ENCODE measurements at regions not wholly inside any gene's neighbourhood (a gene's known extent, or its start where the extent isn't known, plus 50 kb on each side); places are given as distances from the start of the nearest gene placed in this dataset.

DNA sequence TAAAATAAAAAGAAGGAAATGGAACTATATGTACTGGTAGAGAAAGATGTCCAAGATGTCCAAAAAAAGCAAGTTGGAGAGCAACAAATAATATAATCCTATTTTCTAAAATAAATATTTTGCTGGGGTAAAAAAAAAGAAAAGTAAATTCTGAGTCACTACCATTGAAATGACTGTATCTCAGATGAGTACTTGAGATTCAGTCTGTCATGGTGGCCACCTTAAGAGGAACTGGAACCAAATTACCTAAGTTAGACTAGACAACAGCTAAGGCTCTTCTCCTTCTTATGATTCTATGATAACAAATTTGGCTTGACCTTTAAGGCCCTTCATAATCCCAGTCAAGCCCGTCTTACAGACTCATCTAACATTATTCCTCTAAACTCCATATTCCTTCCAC, 270.6 kb upstream of the HES1 start:
- Histone ChIP-seq H3K27ac (ENCODE audit: control insufficient read depth, insufficient read depth, low read length) (no peak overlapping the region), H3K9me3 (ENCODE audit: control insufficient read depth, low read depth, low read length) (no peaks in the 10 kb centered on the region), H3K9me1 (ENCODE audit: control insufficient read depth, extremely low read depth, insufficient read depth, low read length) (no peaks in the 10 kb centered on the region), H3K36me3 (ENCODE audit: control insufficient read depth in 2 of 2, extremely low read depth in 1 of 2, insufficient read depth in 2 of 2, low read length in 2 of 2) (no peaks in the 10 kb centered on the region), H3K4me2 (ENCODE audit: control insufficient read depth, extremely low read depth, insufficient read depth, low read depth, low read length) (no peak overlapping the region), H3K27me3 (ENCODE audit: control insufficient read depth, extremely low read depth, insufficient read depth, low read length) (no peaks in the 10 kb centered on the region), H4K20me1 (ENCODE audit: control insufficient read depth, extremely low read depth, insufficient read depth, low read length) (no peaks in the 10 kb centered on the region), H3K4me1 (ENCODE audit: control insufficient read depth, extremely low read depth, insufficient read depth, low read length) (peaks cover 26% of the 10 kb centered on the region), H3K4me3 (ENCODE audit: control insufficient read depth in 2 of 3, extremely low read depth in 1 of 3, insufficient read depth in 2 of 3, low read depth in 1 of 3, low read length in 3 of 3) (no peak overlapping the region), H2AFZ (ENCODE audit: control insufficient read depth, low read length) (no peak overlapping the region), H3K79me2 (ENCODE audit: control insufficient read depth, insufficient read depth, low read length) (no peaks in the 10 kb centered on the region), H3K9ac (ENCODE audit: control insufficient read depth, extremely low read depth, insufficient read depth, low read length) (no peak overlapping the region)
- dilution Hi-C loops (cut with MboI; ENCODE audit: extremely low pct_ligation_motif_present, low sequenced_read_pairs), result no loop called here
- DNase-seq (ENCODE audit: low read depth, low spot score) (no peak), FAIRE-seq (no peak)
- no peak for TF ChIP-seq EZH2 (IDR thresholded peaks at IDR 0.05; ENCODE audit: low read length)
- TF ChIP-seq, protein P1, sequence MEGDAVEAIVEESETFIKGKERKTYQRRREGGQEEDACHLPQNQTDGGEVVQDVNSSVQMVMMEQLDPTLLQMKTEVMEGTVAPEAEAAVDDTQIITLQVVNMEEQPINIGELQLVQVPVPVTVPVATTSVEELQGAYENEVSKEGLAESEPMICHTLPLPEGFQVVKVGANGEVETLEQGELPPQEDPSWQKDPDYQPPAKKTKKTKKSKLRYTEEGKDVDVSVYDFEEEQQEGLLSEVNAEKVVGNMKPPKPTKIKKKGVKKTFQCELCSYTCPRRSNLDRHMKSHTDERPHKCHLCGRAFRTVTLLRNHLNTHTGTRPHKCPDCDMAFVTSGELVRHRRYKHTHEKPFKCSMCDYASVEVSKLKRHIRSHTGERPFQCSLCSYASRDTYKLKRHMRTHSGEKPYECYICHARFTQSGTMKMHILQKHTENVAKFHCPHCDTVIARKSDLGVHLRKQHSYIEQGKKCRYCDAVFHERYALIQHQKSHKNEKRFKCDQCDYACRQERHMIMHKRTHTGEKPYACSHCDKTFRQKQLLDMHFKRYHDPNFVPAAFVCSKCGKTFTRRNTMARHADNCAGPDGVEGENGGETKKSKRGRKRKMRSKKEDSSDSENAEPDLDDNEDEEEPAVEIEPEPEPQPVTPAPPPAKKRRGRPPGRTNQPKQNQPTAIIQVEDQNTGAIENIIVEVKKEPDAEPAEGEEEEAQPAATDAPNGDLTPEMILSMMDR (optimal IDR thresholded peaks at IDR 0.05 in 1 of 3, IDR thresholded peaks at IDR 0.05 in 1 of 3, conservative IDR thresholded peaks at IDR 0.05 in 1 of 3; ENCODE audit: extremely low read depth in 1 of 3, insufficient read depth in 2 of 3, low read length in 3 of 3), result no peak

DNA sequence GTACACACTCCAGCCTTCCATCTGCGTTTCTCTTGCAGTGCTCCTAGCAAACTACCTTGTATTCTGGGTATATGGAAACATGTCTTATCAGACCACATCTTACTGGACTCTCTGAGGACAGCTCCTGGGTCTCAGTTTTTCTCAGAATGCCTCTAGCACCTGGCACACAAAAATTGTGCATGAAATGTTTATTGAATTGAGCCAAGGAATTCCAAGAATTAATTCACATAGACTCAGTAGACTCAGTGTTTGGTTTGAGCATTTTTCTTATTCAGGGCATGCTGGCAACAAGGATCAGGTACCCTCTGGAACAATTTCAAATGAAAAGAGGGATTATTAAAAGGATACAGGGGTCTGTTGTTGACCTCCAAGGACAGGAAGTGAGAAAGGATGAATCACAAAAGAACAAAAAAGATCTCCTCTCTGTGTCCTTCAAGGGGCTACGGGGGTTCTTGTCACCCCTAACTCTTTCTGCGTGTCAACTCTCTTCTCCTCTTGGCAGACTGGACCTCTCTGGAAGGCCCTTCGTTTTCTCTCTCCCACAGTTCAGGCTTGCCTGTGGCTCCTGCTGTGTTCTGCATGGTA, 270.0 kb upstream of the HES1 start:
- H3K36me3 ChIP-seq (ENCODE audit: control insufficient read depth in 2 of 2, extremely low read depth in 1 of 2, insufficient read depth in 2 of 2, low read length in 2 of 2), result no peaks in the 10 kb centered on the region
- no peak for TF ChIP-seq EZH2 (IDR thresholded peaks at IDR 0.05; ENCODE audit: low read length)
- TF ChIP-seq, protein P1 (optimal IDR thresholded peaks at IDR 0.05 in 1 of 3, IDR thresholded peaks at IDR 0.05 in 1 of 3, conservative IDR thresholded peaks at IDR 0.05 in 1 of 3; ENCODE audit: extremely low read depth in 1 of 3, insufficient read depth in 2 of 3, low read length in 3 of 3), result no peak
- no peak for FAIRE-seq
- no peak overlapping the region for H3K4me2 ChIP-seq (ENCODE audit: control insufficient read depth, extremely low read depth, insufficient read depth, low read depth, low read length)
- no peak overlapping the region for H3K9ac ChIP-seq (ENCODE audit: control insufficient read depth, extremely low read depth, insufficient read depth, low read length)
- H4K20me1 ChIP-seq (ENCODE audit: control insufficient read depth, extremely low read depth, insufficient read depth, low read length), result no peaks in the 10 kb centered on the region
- H3K4me1 ChIP-seq (ENCODE audit: control insufficient read depth, extremely low read depth, insufficient read depth, low read length), result peaks cover 33% of the 10 kb centered on the region
- H3K9me3 ChIP-seq (ENCODE audit: control insufficient read depth, low read depth, low read length), result no peaks in the 10 kb centered on the region
- no peaks in the 10 kb centered on the region for H3K9me1 ChIP-seq (ENCODE audit: control insufficient read depth, extremely low read depth, insufficient read depth, low read length)
- H3K27me3 ChIP-seq (ENCODE audit: control insufficient read depth, extremely low read depth, insufficient read depth, low read length), result no peaks in the 10 kb centered on the region
- H2AFZ ChIP-seq (ENCODE audit: control insufficient read depth, low read length), result no peak overlapping the region
- H3K4me3 ChIP-seq (ENCODE audit: control insufficient read depth in 2 of 3, extremely low read depth in 1 of 3, insufficient read depth in 2 of 3, low read depth in 1 of 3, low read length in 3 of 3), result no peak overlapping the region
- H3K79me2 ChIP-seq (ENCODE audit: control insufficient read depth, insufficient read depth, low read length), result no peaks in the 10 kb centered on the region
- dilution Hi-C loops (cut with MboI; ENCODE audit: extremely low pct_ligation_motif_present, low sequenced_read_pairs), result no loop called here
- H3K27ac ChIP-seq (ENCODE audit: control insufficient read depth, insufficient read depth, low read length), result no peak overlapping the region
- DNase-seq (ENCODE audit: low read depth, low spot score), result no peak

Data from keratinocyte (primary cell).